ENCODE measurements at regions not wholly inside any gene's neighbourhood (a gene's known extent, or its start where the extent isn't known, plus 50 kb on each side); places are given as distances from the start of the nearest gene placed in this dataset.

GRCh38 chr5:24720743-24721142 lies 76.0 kb upstream of the CDH10 start:
- intact Hi-C loops (cut with DNase I), result no loop called here
- ATAC-seq (no peak), DNase-seq (ENCODE audit: missing footprints) (no peak)

GRCh38 chr5:24714746-24715145 lies 70.0 kb upstream of the CDH10 start:
- DNase-seq (ENCODE audit: missing footprints) (no peak), ATAC-seq (no peak)
- intact Hi-C loops (cut with DNase I), result no loop called here

- no peak for DNase-seq (ENCODE audit: missing footprints)
- intact Hi-C loops (cut with DNase I), result loop anchor here (1.0 kb wide), 1 partner anchor 15 kb away; no protein-coding TSS in a partner anchor
- no peak for ATAC-seq
These were observed 68.2 kb upstream of the CDH10 start for GRCh38 chr5:24712947-24713346.

DNA sequence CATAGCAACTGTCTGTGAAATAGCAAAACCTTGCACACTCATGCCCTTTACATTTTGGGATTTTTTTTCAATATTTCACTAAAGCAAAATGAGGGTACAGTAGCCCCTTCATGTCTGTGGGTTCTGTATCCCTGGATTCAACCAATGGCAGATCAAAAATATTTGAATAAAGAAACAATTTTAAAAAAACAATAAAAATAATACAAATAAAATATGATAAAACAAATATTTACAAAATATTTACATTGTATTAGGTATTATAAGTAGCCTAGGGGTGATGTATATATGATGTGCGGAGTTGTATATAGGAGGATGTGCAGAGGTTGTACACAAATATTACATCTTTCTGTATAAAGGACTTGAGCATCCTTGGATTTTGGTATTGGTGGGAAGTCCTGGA lies 67.3 kb upstream of the CDH10 start:
- intact Hi-C loops (cut with DNase I), result loop anchor here (1.0 kb wide), 1 partner anchor 16 kb away; no protein-coding TSS in a partner anchor
- no peak for ATAC-seq
- DNase-seq (ENCODE audit: missing footprints), result no peak

DNA sequence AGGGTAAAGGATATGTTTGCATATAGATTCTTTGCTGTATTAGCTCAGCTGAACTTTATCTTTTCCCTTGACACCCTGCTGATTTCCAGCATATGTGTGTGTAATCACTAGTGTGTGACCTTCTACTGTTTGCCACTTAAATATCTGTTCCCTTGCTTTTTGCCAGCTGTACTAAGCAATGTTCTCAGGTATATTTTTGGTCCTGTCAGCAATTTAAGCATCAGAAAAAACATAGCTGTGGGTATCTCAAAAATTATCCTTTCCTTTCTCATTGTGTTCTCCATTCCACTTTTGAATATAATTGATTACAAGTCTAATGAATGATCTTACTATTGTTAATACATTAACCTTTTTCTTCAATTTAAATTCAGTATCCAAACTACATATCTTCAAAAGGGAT lies 59.2 kb upstream of the CDH10 start:
- no peak for DNase-seq (ENCODE audit: missing footprints)
- ATAC-seq, result no peak
- intact Hi-C loops (cut with DNase I), result no loop called here
